Tibial nerve (tissue), 3 donors: ENCODE measurements at regions not wholly inside any gene's neighbourhood (a gene's known extent, or its start where the extent isn't known, plus 50 kb on each side); places are given as distances from the start of the nearest gene placed in this dataset.

Source experiments
- EP300 ChIP-seq, 2 donors: sonication (generic); formaldehyde crosslinking; IDR thresholded peaks; one replicate each; pipeline ENCODE4 v1.6.1; 2017; ENCODE audit warnings: antibody characterized with exemption in 2 of 2, mild to moderate bottlenecking in 1 of 2
- POLR2A ChIP-seq, 2 donors: fragments of 450-650 bp; IDR thresholded peaks; one replicate each; pipeline ENCODE4 v1.6.1; 2017; ENCODE audit warnings: antibody characterized with exemption in 2 of 2, mild to moderate bottlenecking in 2 of 2, moderate library complexity in 2 of 2

GRCh38 chr5:74173665-74174064 lies 466.9 kb downstream of the ENC1 start:
- no peak for TF ChIP-seq EP300 (IDR thresholded peaks at IDR 0.05)
- no peak for TF ChIP-seq POLR2A (IDR thresholded peaks at IDR 0.05)
